Naive thymus-derived CD4-positive, alpha-beta T cell (primary cell): ENCODE measurements at regions not wholly inside any gene's neighbourhood (a gene's known extent, or its start where the extent isn't known, plus 50 kb on each side); places are given as distances from the start of the nearest gene placed in this dataset.

Experiments used
- ATAC-seq: fragments of 150-1000 bp; cut with Tn5 transposase; 2 replicates; pipeline ENCODE4 v1.10.0; 2021; ENCODE audit warnings: mild to moderate bottlenecking, moderate library complexity
- CTCF ChIA-PET: fragments of 350-600 bp; sonication (Branson Sonifier 250); formaldehyde crosslinking; loops from one replicate; lab custom pipeline; 2021; ENCODE audit warnings: antibody characterized with exemption; lab: Charles Lee
- POLR2A ChIA-PET: fragments of 350-600 bp; sonication (Branson Sonifier 250); formaldehyde crosslinking; loops from one replicate; lab custom pipeline; 2021; ENCODE audit warnings: antibody characterized with exemption, inconsistent platforms; lab: Charles Lee
- DNase-seq, 9 donors: peaks; one replicate each; pipeline versions ENCODE4 v3.0.0 to v3.0.0-alpha.2; 2020 to 2022; ENCODE audit warnings: mixed read lengths in 1 of 9
- H3K27ac ChIP-seq: one replicate; pipeline ENCODE4 v1.7.0; 2013; ENCODE audit warnings: mild to moderate bottlenecking, low read depth, low read length, moderate library complexity
- H3K27me3 ChIP-seq, 2 donors: one replicate each; pipeline ENCODE4 v1.7.0; 2013; ENCODE audit warnings: low read length in 2 of 2, mild to moderate bottlenecking in 2 of 2, moderate library complexity in 2 of 2; ENCODE audit not compliant: control insufficient read depth in 2 of 2, insufficient read depth in 2 of 2
- H3K36me3 ChIP-seq, 3 experiments: 1 replicate in 2 of 3; 2 replicates in 1 of 3; pipeline ENCODE4 v1.7.0; 2013; ENCODE audit warnings: low read length in 3 of 3, mild to moderate bottlenecking in 3 of 3, moderate library complexity in 1 of 3; ENCODE audit not compliant: insufficient read depth in 3 of 3, control insufficient read depth in 2 of 3
- H3K4me1 ChIP-seq, 2 donors: one replicate each; pipeline ENCODE4 v1.7.0; 2013; ENCODE audit warnings: low read length in 2 of 2, mild to moderate bottlenecking in 2 of 2, moderate library complexity in 1 of 2; ENCODE audit not compliant: control insufficient read depth in 2 of 2, insufficient read depth in 2 of 2
- H3K4me3 ChIP-seq: 2 replicates; pipeline ENCODE4 v1.7.0; 2013; ENCODE audit warnings: mild to moderate bottlenecking, low read length
- H3K9me3 ChIP-seq, 3 experiments: 1 replicate in 2 of 3; 2 replicates in 1 of 3; pipeline ENCODE4 v1.7.0; 2013; ENCODE audit warnings: low read length in 3 of 3; ENCODE audit not compliant: control insufficient read depth in 2 of 3
- H3K27ac Mint-ChIP-seq, 9 donors: one replicate each; pipeline ENCODE4 v1.8.0; 2020 to 2022; ENCODE audit warnings: mixed read lengths in 9 of 9, mild to moderate bottlenecking in 8 of 9, moderate library complexity in 5 of 9, inconsistent platforms in 2 of 9
- H3K27me3 Mint-ChIP-seq, 5 donors: one replicate each; pipeline ENCODE4 v1.8.0; 2021 to 2022; ENCODE audit warnings: mixed read lengths in 5 of 5, mild to moderate bottlenecking in 1 of 5
- H3K36me3 Mint-ChIP-seq, 5 donors: one replicate each; pipeline ENCODE4 v1.8.0; 2020 to 2022; ENCODE audit warnings: mixed read lengths in 5 of 5, mild to moderate bottlenecking in 3 of 5, inconsistent platforms in 1 of 5
- H3K4me1 Mint-ChIP-seq, 7 donors: one replicate each; pipeline ENCODE4 v1.8.0; 2020 to 2022; ENCODE audit warnings: mixed read lengths in 7 of 7, mild to moderate bottlenecking in 3 of 7, inconsistent platforms in 1 of 7
- H3K4me3 Mint-ChIP-seq, 10 donors: one replicate each; pipeline ENCODE4 v1.8.0; 2020 to 2022; ENCODE audit warnings: mild to moderate bottlenecking in 10 of 10, mixed read lengths in 10 of 10, moderate library complexity in 6 of 10, inconsistent platforms in 2 of 10
- H3K9me3 Mint-ChIP-seq, 11 donors: one replicate each; pipeline ENCODE4 v1.8.0; 2020 to 2022; ENCODE audit warnings: mixed read lengths in 11 of 11, mild to moderate bottlenecking in 4 of 11, inconsistent platforms in 1 of 11, moderate library complexity in 1 of 11
- intact Hi-C, 2 donors: fragments of 100-400 bp; cut with micrococcal nuclease; formaldehyde crosslinking; loops; one replicate each; pipeline ENCODE4 v1.15.1; 2023

GRCh38 chr13:83546476-83546875 is 335.8 kb downstream of the SLITRK1 start:
- Mint-ChIP-seq H3K4me1 (no peaks in the 10 kb centered on the region), H3K4me3 (no peak overlapping the region), H3K27me3 (no peaks in the 10 kb centered on the region), H3K27ac (no peak overlapping the region), H3K9me3 (peaks cover 0 to 13% (median 3%) of the 10 kb centered on the region in 11 donors), H3K36me3 (no peaks in the 10 kb centered on the region)
- H3K27me3 ChIP-seq, result no peaks in the 10 kb centered on the region
- intact Hi-C loops, result no loop called here
- no peaks in the 10 kb centered on the region for H3K4me1 ChIP-seq
- H3K36me3 ChIP-seq, result no peaks in the 10 kb centered on the region
- no peaks in the 10 kb centered on the region for H3K9me3 ChIP-seq
- no peak overlapping the region for H3K4me3 ChIP-seq
- ChIA-PET POLR2A (no interaction called here), CTCF (no interaction called here)
- no peak overlapping the region for H3K27ac ChIP-seq
- no peak for ATAC-seq
- DNase-seq, result no peak

- no peak overlapping the region for H3K4me3 ChIP-seq
- Mint-ChIP-seq H3K27me3 (no peaks in the 10 kb centered on the region), H3K27ac (no peak overlapping the region), H3K9me3 (peaks cover 4 to 54% (median 15%) of the 10 kb centered on the region in 11 donors), H3K4me3 (no peak overlapping the region), H3K4me1 (no peaks in the 10 kb centered on the region), H3K36me3 (no peaks in the 10 kb centered on the region)
- ATAC-seq (no peak), DNase-seq (no peak)
- H3K9me3 ChIP-seq, result no peaks in the 10 kb centered on the region
- no peaks in the 10 kb centered on the region for H3K4me1 ChIP-seq
- no peak overlapping the region for H3K27ac ChIP-seq
- no peaks in the 10 kb centered on the region for H3K27me3 ChIP-seq
- ChIA-PET CTCF (no interaction called here), POLR2A (no interaction called here)
- intact Hi-C loops, result no loop called here
- H3K36me3 ChIP-seq, result no peaks in the 10 kb centered on the region
Measured at GRCh38 chr13:83538636-83539035, 343.6 kb downstream of the SLITRK1 start.

- H3K4me1 Mint-ChIP-seq, result no peaks in the 10 kb centered on the region
- no peak overlapping the region for H3K27ac ChIP-seq
- H3K27me3 ChIP-seq, result no peaks in the 10 kb centered on the region
- no peaks in the 10 kb centered on the region for H3K9me3 ChIP-seq
- ChIA-PET POLR2A (no interaction called here), CTCF (no interaction called here)
- no peak overlapping the region for H3K27ac Mint-ChIP-seq
- H3K4me1 ChIP-seq, result no peaks in the 10 kb centered on the region
- H3K4me3 ChIP-seq, result no peak overlapping the region
- peaks cover 4 to 46% (median 14%) of the 10 kb centered on the region in 11 donors for H3K9me3 Mint-ChIP-seq
- intact Hi-C loops, result no loop called here
- no peaks in the 10 kb centered on the region for H3K36me3 Mint-ChIP-seq
- H3K36me3 ChIP-seq, result no peaks in the 10 kb centered on the region
- ATAC-seq (no peak), DNase-seq (no peak)
- H3K4me3 Mint-ChIP-seq, result no peak overlapping the region
- H3K27me3 Mint-ChIP-seq, result no peaks in the 10 kb centered on the region
Measured at GRCh38 chr13:83536941-83537340, 345.3 kb downstream of the SLITRK1 start.

- H3K4me3 Mint-ChIP-seq, result no peak overlapping the region
- no peak overlapping the region for H3K27ac ChIP-seq
- H3K27me3 ChIP-seq, result no peaks in the 10 kb centered on the region
- intact Hi-C loops, result no loop called here
- ChIA-PET CTCF (no interaction called here), POLR2A (no interaction called here)
- no peak for ATAC-seq
- H3K36me3 ChIP-seq, result no peaks in the 10 kb centered on the region
- no peaks in the 10 kb centered on the region for H3K27me3 Mint-ChIP-seq
- no peaks in the 10 kb centered on the region for H3K4me1 Mint-ChIP-seq
- no peaks in the 10 kb centered on the region for H3K9me3 ChIP-seq
- no peak for DNase-seq
- H3K36me3 Mint-ChIP-seq, result no peaks in the 10 kb centered on the region
- H3K27ac Mint-ChIP-seq, result no peak overlapping the region
- H3K4me3 ChIP-seq, result no peak overlapping the region
- H3K9me3 Mint-ChIP-seq, result peaks cover 4 to 46% (median 12%) of the 10 kb centered on the region in 11 donors
- H3K4me1 ChIP-seq, result no peaks in the 10 kb centered on the region
Measured at GRCh38 chr13:83536153-83536552, 346.1 kb downstream of the SLITRK1 start.

- Histone ChIP-seq H3K36me3 (no peaks in the 10 kb centered on the region), H3K4me1 (no peaks in the 10 kb centered on the region), H3K27ac (no peak overlapping the region), H3K27me3 (no peaks in the 10 kb centered on the region), H3K4me3 (no peak overlapping the region), H3K9me3 (no peaks in the 10 kb centered on the region)
- POLR2A ChIA-PET, result no interaction called here
- Mint-ChIP-seq H3K4me1 (no peaks in the 10 kb centered on the region), H3K27me3 (no peaks in the 10 kb centered on the region), H3K9me3 (peaks cover 0 to 26% (median 6%) of the 10 kb centered on the region in 11 donors), H3K36me3 (no peaks in the 10 kb centered on the region), H3K4me3 (no peak overlapping the region), H3K27ac (no peak overlapping the region)
- DNase-seq, result no peak
- CTCF ChIA-PET, result no interaction called here
- ATAC-seq, result no peak
- intact Hi-C loops, result no loop called here
Measured at GRCh38 chr13:83532809-83533208, 349.5 kb downstream of the SLITRK1 start.

- Histone ChIP-seq H3K27me3 (no peaks in the 10 kb centered on the region), H3K4me3 (no peak overlapping the region), H3K4me1 (no peaks in the 10 kb centered on the region), H3K27ac (no peak overlapping the region), H3K36me3 (no peaks in the 10 kb centered on the region), H3K9me3 (no peaks in the 10 kb centered on the region)
- intact Hi-C loops, result no loop called here
- H3K27me3 Mint-ChIP-seq, result no peaks in the 10 kb centered on the region
- DNase-seq (no peak), ATAC-seq (no peak)
- peaks cover 0 to 20% (median 6%) of the 10 kb centered on the region in 11 donors for H3K9me3 Mint-ChIP-seq
- ChIA-PET POLR2A (no interaction called here), CTCF (no interaction called here)
- H3K4me3 Mint-ChIP-seq, result no peak overlapping the region
- H3K27ac Mint-ChIP-seq, result no peak overlapping the region
- no peaks in the 10 kb centered on the region for H3K36me3 Mint-ChIP-seq
- no peaks in the 10 kb centered on the region for H3K4me1 Mint-ChIP-seq
Measured at GRCh38 chr13:83531022-83531421, 351.3 kb downstream of the SLITRK1 start.

- H3K4me3 Mint-ChIP-seq, result no peak overlapping the region
- no peaks in the 10 kb centered on the region for H3K4me1 ChIP-seq
- H3K9me3 ChIP-seq, result no peaks in the 10 kb centered on the region
- H3K27ac Mint-ChIP-seq, result no peak overlapping the region
- H3K36me3 ChIP-seq, result no peaks in the 10 kb centered on the region
- H3K4me3 ChIP-seq, result no peak overlapping the region
- no peaks in the 10 kb centered on the region for H3K4me1 Mint-ChIP-seq
- ChIA-PET CTCF (no interaction called here), POLR2A (no interaction called here)
- no peaks in the 10 kb centered on the region for H3K27me3 Mint-ChIP-seq
- no peaks in the 10 kb centered on the region for H3K27me3 ChIP-seq
- no peak overlapping the region for H3K27ac ChIP-seq
- DNase-seq (no peak), ATAC-seq (no peak)
- intact Hi-C loops, result no loop called here
- no peaks in the 10 kb centered on the region for H3K36me3 Mint-ChIP-seq
- H3K9me3 Mint-ChIP-seq, result peaks cover 0 to 12% (median 2%) of the 10 kb centered on the region in 11 donors
Measured at GRCh38 chr13:83516781-83517180, 365.5 kb downstream of the SLITRK1 start.
